ENCODE measurements at regions not wholly inside any gene's neighbourhood (a gene's known extent, or its start where the extent isn't known, plus 50 kb on each side); places are given as distances from the start of the nearest gene placed in this dataset.

DNA sequence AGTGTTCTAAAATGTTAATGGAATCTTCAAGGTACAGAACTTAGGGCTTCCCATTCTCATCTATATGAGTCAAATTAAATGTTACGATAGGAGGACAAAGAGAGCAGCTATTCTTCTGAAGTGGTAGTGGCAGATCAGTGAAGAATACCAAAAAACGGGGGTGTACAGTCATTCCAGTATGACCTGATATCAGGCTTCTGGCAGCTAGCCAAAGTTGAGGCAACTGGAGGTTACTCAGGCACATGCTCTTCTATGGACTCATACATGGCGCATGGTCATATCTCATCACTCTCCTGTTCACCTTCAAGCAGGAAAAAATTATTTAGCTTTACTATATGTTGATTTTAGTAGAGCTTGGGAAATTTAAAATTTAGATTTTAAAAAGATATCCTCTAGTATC, 1608.8 kb downstream of the GRIK2 start:
- Histone ChIP-seq H3K4me1 (no peaks in the 10 kb centered on the region), H3K36me3 (no peaks in the 10 kb centered on the region), H3K4me2 (no peak overlapping the region), H3K27ac (no peak overlapping the region), H4K20me1 (no peaks in the 10 kb centered on the region), H3K9ac (no peak overlapping the region), H3K9me3 (replicated peaks in 1 of 11) (no peaks in the 10 kb centered on the region), H3K27me3 (no peaks in the 10 kb centered on the region), H3K4me3 (no peak overlapping the region)
- no peak for TF ChIP-seq Cebpa-rat (IDR thresholded peaks at IDR 0.05)

DNA sequence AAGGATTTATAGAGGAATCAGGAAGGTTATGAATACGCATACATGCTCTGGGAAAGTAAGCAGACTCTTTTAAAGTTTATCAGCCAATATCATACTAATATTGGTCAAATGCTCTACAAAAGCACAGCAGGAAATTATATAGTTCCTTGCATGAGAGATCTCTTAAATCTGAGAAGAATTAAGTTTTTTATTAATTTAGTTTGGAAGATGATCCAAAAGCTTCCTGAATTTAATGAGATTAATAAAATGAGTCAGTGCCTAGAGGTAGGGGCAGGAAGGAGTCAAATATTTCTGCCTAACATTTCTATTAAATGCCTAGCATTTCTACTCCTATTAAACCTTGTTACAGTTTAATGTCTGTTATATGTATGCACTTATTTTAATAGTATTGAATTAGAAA, 1608.2 kb downstream of the GRIK2 start:
- H3K9ac ChIP-seq = no peak overlapping the region
- no peak overlapping the region for H3K27ac ChIP-seq
- no peak overlapping the region for H3K4me2 ChIP-seq

GRCh38 chr6:103000688-103001087, 1607.2 kb downstream of the GRIK2 start:
- TF ChIP-seq Cebpa-rat (IDR thresholded peaks at IDR 0.05) = no peak
- H3K27me3 ChIP-seq = no peaks in the 10 kb centered on the region
- no peak overlapping the region for H3K4me2 ChIP-seq
- no peak overlapping the region for H3K27ac ChIP-seq
- no peaks in the 10 kb centered on the region for H3K36me3 ChIP-seq
- no peak overlapping the region for H3K4me3 ChIP-seq
- no peaks in the 10 kb centered on the region for H3K4me1 ChIP-seq
- no peaks in the 10 kb centered on the region for H3K9me3 ChIP-seq (replicated peaks in 1 of 11)
- H4K20me1 ChIP-seq = no peaks in the 10 kb centered on the region
- no peak overlapping the region for H3K9ac ChIP-seq

More for the DNA sequence above, 1608.2 kb downstream of the GRIK2 start:
- Histone ChIP-seq H4K20me1 (no peaks in the 10 kb centered on the region), H3K27me3 (no peaks in the 10 kb centered on the region), H3K4me1 (no peaks in the 10 kb centered on the region), H3K9me3 (replicated peaks in 1 of 11) (no peaks in the 10 kb centered on the region), H3K4me3 (no peak overlapping the region), H3K36me3 (no peaks in the 10 kb centered on the region)
- no peak for TF ChIP-seq Cebpa-rat (IDR thresholded peaks at IDR 0.05)

GRCh38 chr6:102995491-102995890, 1602.0 kb downstream of the GRIK2 start:
- Histone ChIP-seq H3K27me3 (no peaks in the 10 kb centered on the region; a peak in 1 of 22 replicates), H4K20me1 (no peaks in the 10 kb centered on the region), H3K9ac (no peak overlapping the region), H3K36me3 (no peaks in the 10 kb centered on the region), H3K4me3 (no peak overlapping the region), H3K4me2 (no peak overlapping the region), H3K27ac (no peak overlapping the region), H3K9me3 (replicated peaks in 1 of 11) (no peaks in the 10 kb centered on the region), H3K4me1 (no peaks in the 10 kb centered on the region)
- no peak for TF ChIP-seq Cebpa-rat (IDR thresholded peaks at IDR 0.05)

DNA sequence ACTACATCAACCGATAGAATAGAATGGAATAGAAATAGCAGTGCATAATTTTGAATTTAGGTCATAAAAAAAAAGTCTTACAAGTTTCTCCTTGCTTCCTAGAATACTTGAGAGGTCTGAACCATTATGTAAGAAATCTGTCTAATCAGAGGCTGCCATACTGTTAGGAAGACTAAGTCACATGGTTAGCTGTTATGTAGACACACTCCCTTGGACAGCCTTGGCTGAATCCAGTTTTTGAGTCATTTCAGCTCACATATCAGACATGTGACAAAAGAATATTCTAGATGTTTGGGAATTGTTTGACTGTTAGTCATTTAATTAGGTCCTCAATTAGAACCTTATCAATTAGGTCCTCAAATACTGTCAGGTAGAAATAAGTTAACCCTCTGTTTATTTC, 1601.4 kb downstream of the GRIK2 start:
- Histone ChIP-seq H3K36me3 (no peaks in the 10 kb centered on the region), H3K9me3 (replicated peaks in 1 of 11) (no peaks in the 10 kb centered on the region), H3K27me3 (no peaks in the 10 kb centered on the region; a peak in 1 of 22 replicates), H3K4me1 (no peaks in the 10 kb centered on the region), H3K4me3 (no peak overlapping the region), H3K27ac (no peak overlapping the region), H3K9ac (no peak overlapping the region), H3K4me2 (no peak overlapping the region), H4K20me1 (no peaks in the 10 kb centered on the region)
- no peak for TF ChIP-seq Cebpa-rat (IDR thresholded peaks at IDR 0.05)

- H3K9ac ChIP-seq = no peak overlapping the region
- no peaks in the 10 kb centered on the region for H3K4me1 ChIP-seq
- H3K36me3 ChIP-seq = no peaks in the 10 kb centered on the region
- no peaks in the 10 kb centered on the region for H4K20me1 ChIP-seq
- no peaks in the 10 kb centered on the region for H3K27me3 ChIP-seq
- no peaks in the 10 kb centered on the region for H3K9me3 ChIP-seq (replicated peaks in 1 of 11)
- no peak overlapping the region for H3K4me3 ChIP-seq
- no peak overlapping the region for H3K4me2 ChIP-seq
- TF ChIP-seq Cebpa-rat (IDR thresholded peaks at IDR 0.05) = no peak
- no peak overlapping the region for H3K27ac ChIP-seq
Observed at GRCh38 chr6:102986086-102986485, 1592.6 kb downstream of the GRIK2 start.

- Histone ChIP-seq H3K36me3 (no peaks in the 10 kb centered on the region), H3K4me2 (no peak overlapping the region), H3K4me3 (no peak overlapping the region), H3K27me3 (no peaks in the 10 kb centered on the region), H3K27ac (no peak overlapping the region), H3K9me3 (replicated peaks in 1 of 11) (no peaks in the 10 kb centered on the region), H4K20me1 (no peaks in the 10 kb centered on the region), H3K4me1 (no peaks in the 10 kb centered on the region), H3K9ac (no peak overlapping the region)
- no peak for TF ChIP-seq Cebpa-rat (IDR thresholded peaks at IDR 0.05)
Observed at GRCh38 chr6:102984357-102984756, 1590.8 kb downstream of the GRIK2 start.

DNA sequence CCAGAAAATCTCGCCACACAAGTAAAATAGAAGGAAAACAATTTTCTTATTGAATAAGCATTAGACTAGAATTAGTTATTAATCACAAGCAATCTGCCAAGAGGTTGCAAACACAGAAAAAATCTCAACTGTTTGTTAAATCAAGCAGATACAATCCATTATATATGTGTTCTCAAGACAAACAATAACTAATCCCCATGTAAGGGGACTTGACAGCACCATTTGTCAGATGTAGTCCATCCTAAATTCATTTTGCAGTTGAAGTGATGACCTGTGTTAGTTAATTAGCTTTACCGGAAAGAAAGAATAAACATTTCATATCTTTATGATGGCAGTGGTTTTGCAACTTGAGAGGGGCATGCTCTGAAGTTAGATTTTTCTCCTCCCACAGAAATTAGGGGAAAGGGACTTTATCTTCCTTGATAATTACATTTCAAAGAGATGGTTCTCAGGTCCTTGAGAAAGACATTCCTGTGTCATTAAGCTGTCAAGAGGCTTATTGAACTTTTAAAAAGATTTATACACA, 1588.0 kb downstream of the GRIK2 start:
- H3K4me3 ChIP-seq = no peak overlapping the region
- no peak overlapping the region for H3K27ac ChIP-seq
- H4K20me1 ChIP-seq = no peaks in the 10 kb centered on the region
- H3K9ac ChIP-seq = no peak overlapping the region
- H3K4me2 ChIP-seq = no peak overlapping the region
- no peak for TF ChIP-seq Cebpa-rat (IDR thresholded peaks at IDR 0.05)
- H3K27me3 ChIP-seq = no peaks in the 10 kb centered on the region
- no peaks in the 10 kb centered on the region for H3K4me1 ChIP-seq
- H3K36me3 ChIP-seq = no peaks in the 10 kb centered on the region
- H3K9me3 ChIP-seq (replicated peaks in 1 of 11) = no peaks in the 10 kb centered on the region

DNA sequence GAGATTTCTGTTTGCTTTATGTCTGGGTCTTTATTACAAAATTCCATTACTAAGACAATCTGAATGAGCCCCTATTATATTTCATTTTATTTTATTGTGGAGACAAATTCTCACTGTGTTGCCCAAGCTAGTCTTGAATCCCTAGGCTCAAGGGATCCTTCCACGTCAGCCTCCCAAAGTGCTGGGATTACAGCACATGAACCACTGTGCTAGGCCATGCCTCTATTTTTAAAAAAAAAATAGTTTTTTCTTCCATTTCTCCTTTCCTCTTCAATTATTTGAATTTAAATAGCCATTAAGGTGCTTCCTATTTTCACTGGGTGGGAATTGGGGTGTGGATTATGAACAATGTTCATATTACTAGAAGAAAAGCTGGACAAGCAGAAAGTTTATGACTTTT, 1587.4 kb downstream of the GRIK2 start:
- Histone ChIP-seq H3K36me3 (no peaks in the 10 kb centered on the region), H3K27me3 (no peaks in the 10 kb centered on the region)

DNA sequence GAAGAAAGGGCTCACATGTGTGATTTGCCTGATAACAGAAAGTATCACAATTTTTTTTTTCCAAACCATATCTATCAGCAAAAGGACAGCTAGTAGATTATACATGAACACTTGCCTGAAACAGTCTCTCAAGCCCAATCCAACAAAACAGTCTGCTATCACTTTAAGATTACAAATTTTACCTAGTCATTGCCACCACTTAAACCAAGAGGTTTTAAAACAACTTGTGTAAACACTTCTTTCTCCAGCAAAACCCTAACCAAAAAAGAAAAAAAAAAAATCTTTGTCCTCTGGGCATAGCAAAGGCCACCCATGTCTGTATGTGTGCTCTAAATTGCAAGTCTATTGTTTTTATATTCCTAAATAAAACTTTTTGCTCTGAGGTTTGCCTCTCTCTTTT, 1568.4 kb downstream of the GRIK2 start:
- TF ChIP-seq Cebpa-rat (IDR thresholded peaks at IDR 0.05) = no peak
- no peaks in the 10 kb centered on the region for H3K36me3 ChIP-seq

More for the DNA sequence above, 1587.4 kb downstream of the GRIK2 start:
- Histone ChIP-seq H3K4me1 (no peaks in the 10 kb centered on the region), H3K27ac (no peak overlapping the region), H3K4me2 (no peak overlapping the region), H3K9ac (no peak overlapping the region), H3K4me3 (no peak overlapping the region), H4K20me1 (no peaks in the 10 kb centered on the region), H3K9me3 (replicated peaks in 1 of 11) (no peaks in the 10 kb centered on the region)
- TF ChIP-seq Cebpa-rat (IDR thresholded peaks at IDR 0.05) = no peak

More for the DNA sequence above, 1568.4 kb downstream of the GRIK2 start:
- Histone ChIP-seq H3K4me1 (no peaks in the 10 kb centered on the region), H3K4me2 (no peak overlapping the region), H3K4me3 (no peak overlapping the region), H3K27ac (no peak overlapping the region), H3K27me3 (no peaks in the 10 kb centered on the region), H4K20me1 (no peaks in the 10 kb centered on the region), H3K9ac (no peak overlapping the region), H3K9me3 (replicated peaks in 1 of 11) (no peaks in the 10 kb centered on the region)

All from BLaER1 treated with 17β-estradiol and CSF1 and Interleukin-3, amounts not matched to agents 10 nM and 100 nM (cell line).